Lower lobe of right lung (tissue), 2 donors: ENCODE measurements at regions not wholly inside any gene's neighbourhood (a gene's known extent, or its start where the extent isn't known, plus 50 kb on each side); places are given as distances from the start of the nearest gene placed in this dataset.

ENCODE experiments used
- ATAC-seq, 2 donors: fragments of 200-7000 bp; cut with Tn5 transposase; one replicate each; pipeline ENCODE4 v1.9.1; 2020 to 2022; ENCODE audit warnings: mild to moderate bottlenecking in 2 of 2, moderate library complexity in 2 of 2
- DNase-seq: peaks from one replicate; pipeline ENCODE4 v3.0.0-alpha.2; 2020
- H3K27ac ChIP-seq: fragments of 200-600 bp; one replicate; pipeline ENCODE4 v1.8.0; 2022
- H3K27me3 ChIP-seq: fragments of 200-600 bp; one replicate; pipeline ENCODE4 v1.8.0; 2022; ENCODE audit warnings: low read depth
- H3K36me3 ChIP-seq: fragments of 200-600 bp; one replicate; pipeline ENCODE4 v1.8.0; 2022; ENCODE audit warnings: mild to moderate bottlenecking
- H3K4me1 ChIP-seq: fragments of 200-600 bp; one replicate; pipeline ENCODE4 v1.8.0; 2022
- H3K4me3 ChIP-seq: fragments of 200-600 bp; one replicate; pipeline ENCODE4 v1.8.0; 2022; ENCODE audit warnings: mild to moderate bottlenecking
- H3K9me3 ChIP-seq: fragments of 200-600 bp; one replicate; pipeline ENCODE4 v1.8.0; 2022
- intact Hi-C: fragments of 100-400 bp; cut with DNase I; formaldehyde crosslinking; loops from one replicate; pipeline ENCODE4 v1.11.0; 2022
- TF ChIP-seq, protein P1 (sequence below): fragments of 200-600 bp; IDR thresholded peaks from one replicate; pipeline ENCODE4 v1.8.0; 2022; ENCODE audit warnings: antibody characterized with exemption, mild to moderate bottlenecking
- donor health status: DM: no; HTN: yes; CAD: no; lungs with severe emphysema.

DNA sequence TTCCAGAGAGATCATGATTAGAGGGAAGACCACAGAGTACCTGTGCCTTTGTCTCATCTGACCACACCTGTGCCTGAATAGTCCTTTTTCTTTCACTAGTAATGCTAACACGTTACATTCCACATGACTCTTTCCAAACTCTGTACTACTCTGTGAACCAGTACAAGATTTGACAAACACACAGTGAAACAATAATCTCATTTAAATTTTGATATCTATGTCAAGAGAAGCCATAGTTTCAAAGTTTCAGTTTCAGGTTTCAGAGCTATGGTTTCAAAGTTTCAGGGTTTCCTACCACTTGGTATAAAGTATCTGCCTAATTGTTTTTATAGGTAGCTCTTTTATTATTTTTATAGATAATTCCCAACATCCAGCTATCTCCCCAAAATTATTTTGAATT, 62.0 kb upstream of the PHACTR2 start:
- no peak for DNase-seq
- Histone ChIP-seq H3K36me3 (no peaks in the 10 kb centered on the region), H3K27ac (no peak overlapping the region), H3K4me3 (no peak overlapping the region), H3K27me3 (no peaks in the 10 kb centered on the region), H3K4me1 (peaks cover 8% of the 10 kb centered on the region), H3K9me3 (no peaks in the 10 kb centered on the region)
- TF ChIP-seq, protein P1, sequence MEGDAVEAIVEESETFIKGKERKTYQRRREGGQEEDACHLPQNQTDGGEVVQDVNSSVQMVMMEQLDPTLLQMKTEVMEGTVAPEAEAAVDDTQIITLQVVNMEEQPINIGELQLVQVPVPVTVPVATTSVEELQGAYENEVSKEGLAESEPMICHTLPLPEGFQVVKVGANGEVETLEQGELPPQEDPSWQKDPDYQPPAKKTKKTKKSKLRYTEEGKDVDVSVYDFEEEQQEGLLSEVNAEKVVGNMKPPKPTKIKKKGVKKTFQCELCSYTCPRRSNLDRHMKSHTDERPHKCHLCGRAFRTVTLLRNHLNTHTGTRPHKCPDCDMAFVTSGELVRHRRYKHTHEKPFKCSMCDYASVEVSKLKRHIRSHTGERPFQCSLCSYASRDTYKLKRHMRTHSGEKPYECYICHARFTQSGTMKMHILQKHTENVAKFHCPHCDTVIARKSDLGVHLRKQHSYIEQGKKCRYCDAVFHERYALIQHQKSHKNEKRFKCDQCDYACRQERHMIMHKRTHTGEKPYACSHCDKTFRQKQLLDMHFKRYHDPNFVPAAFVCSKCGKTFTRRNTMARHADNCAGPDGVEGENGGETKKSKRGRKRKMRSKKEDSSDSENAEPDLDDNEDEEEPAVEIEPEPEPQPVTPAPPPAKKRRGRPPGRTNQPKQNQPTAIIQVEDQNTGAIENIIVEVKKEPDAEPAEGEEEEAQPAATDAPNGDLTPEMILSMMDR, result no peak
- intact Hi-C loops, result no loop called here
- no peak for ATAC-seq

DNA sequence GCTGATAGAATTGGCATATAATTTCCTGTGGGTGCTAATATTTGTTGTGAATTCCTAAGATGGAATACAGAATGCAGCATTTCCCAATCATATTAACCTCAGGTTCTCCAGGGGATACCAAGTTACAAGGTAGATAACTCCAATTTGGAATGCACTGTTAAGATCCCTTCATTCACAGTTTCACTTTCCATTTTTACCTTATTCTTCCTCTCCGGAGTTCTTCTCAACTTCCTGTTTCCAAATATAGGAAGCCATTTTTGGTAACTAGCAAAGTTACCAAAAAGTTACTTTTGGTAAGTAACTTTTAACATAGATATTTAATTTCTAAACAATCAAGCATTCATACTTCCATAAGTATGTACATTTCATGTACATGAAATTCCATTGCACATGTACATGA, 63.5 kb upstream of the PHACTR2 start:
- no peaks in the 10 kb centered on the region for H3K27me3 ChIP-seq
- intact Hi-C loops, result no loop called here
- TF ChIP-seq, protein P1, result no peak
- no peak for DNase-seq
- H3K4me3 ChIP-seq, result peak overlapping the region; percentile 9
- H3K36me3 ChIP-seq, result no peaks in the 10 kb centered on the region
- H3K9me3 ChIP-seq, result no peaks in the 10 kb centered on the region
- no peak overlapping the region for H3K27ac ChIP-seq
- no peaks in the 10 kb centered on the region for H3K4me1 ChIP-seq
- no peak for ATAC-seq

DNA sequence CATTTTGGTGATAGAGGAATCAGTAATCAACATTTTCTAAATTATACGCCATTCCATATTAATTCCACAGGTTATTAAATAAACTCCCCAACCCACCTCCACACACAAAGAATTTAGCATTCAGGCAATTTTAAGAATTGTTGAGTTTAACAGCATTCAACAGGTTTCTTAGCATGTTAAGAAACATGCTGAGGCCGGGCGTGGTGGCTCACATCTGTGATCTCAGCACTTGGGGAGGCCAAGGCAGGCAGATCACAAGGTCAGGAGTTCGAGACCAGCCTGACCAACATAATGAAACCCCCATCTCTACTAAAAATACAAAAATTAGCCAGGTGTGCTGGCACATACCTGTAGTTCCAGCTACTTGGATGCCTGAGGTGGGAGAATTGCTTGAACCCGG, 64.0 kb upstream of the PHACTR2 start:
- intact Hi-C loops, result no loop called here
- Histone ChIP-seq H3K27me3 (no peaks in the 10 kb centered on the region), H3K27ac (no peak overlapping the region), H3K9me3 (no peaks in the 10 kb centered on the region), H3K4me1 (no peaks in the 10 kb centered on the region), H3K36me3 (no peaks in the 10 kb centered on the region), H3K4me3 (peak overlapping the region; percentile 9)
- DNase-seq, result no peak
- TF ChIP-seq, protein P1, result no peak
- no peak for ATAC-seq

DNA sequence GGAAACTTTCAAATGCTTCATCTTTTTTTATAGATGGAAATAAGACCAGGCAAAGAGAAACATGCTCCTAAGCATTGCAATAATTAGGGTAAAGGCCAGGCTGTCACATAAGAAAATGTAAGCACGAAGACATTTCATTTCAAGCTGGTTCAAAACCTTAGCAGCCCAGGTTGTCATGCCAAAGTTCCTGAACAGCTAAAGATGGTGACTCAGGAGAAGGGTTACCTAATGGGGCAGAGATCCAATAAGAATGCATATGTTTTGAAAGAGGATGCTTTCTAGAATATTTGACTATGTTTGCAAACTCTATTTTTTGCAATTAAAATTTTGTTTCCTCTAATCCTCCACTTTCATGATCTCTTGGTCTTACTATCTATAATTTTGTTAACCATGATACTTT, 65.6 kb upstream of the PHACTR2 start:
- H3K9me3 ChIP-seq, result no peaks in the 10 kb centered on the region
- no peaks in the 10 kb centered on the region for H3K36me3 ChIP-seq
- H3K27me3 ChIP-seq, result no peaks in the 10 kb centered on the region
- peaks cover 11% of the 10 kb centered on the region for H3K4me1 ChIP-seq
- TF ChIP-seq, protein P1, result no peak
- DNase-seq, result no peak
- ATAC-seq, result no peak
- H3K27ac ChIP-seq, result no peak overlapping the region
- H3K4me3 ChIP-seq, result no peak overlapping the region
- intact Hi-C loops, result no loop called here

DNA sequence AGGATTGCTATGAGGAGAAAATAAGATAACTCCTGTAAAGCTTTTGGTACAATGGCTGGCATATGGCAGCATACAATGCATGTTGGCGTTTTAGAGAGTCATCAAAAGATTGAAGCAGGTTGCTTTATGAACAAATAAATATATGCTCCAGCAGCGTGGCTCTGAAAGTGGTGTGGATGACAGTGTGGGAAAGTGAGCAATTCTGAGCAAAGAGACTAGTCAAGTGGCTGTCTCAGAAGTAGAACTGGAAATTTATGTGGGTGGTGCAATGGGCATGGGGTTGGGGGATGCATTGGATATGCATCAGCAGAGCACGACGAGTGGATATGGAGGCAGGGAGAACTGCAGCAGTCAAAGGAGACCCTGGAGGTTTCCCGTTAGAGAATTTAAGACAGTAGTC, 66.2 kb upstream of the PHACTR2 start:
- TF ChIP-seq, protein P1, result no peak
- no peak for DNase-seq
- H3K36me3 ChIP-seq, result no peaks in the 10 kb centered on the region
- peaks cover 11% of the 10 kb centered on the region for H3K4me1 ChIP-seq
- no peaks in the 10 kb centered on the region for H3K9me3 ChIP-seq
- no peak overlapping the region for H3K4me3 ChIP-seq
- ATAC-seq, result no peak
- no peak overlapping the region for H3K27ac ChIP-seq
- H3K27me3 ChIP-seq, result no peaks in the 10 kb centered on the region
- intact Hi-C loops, result no loop called here

DNA sequence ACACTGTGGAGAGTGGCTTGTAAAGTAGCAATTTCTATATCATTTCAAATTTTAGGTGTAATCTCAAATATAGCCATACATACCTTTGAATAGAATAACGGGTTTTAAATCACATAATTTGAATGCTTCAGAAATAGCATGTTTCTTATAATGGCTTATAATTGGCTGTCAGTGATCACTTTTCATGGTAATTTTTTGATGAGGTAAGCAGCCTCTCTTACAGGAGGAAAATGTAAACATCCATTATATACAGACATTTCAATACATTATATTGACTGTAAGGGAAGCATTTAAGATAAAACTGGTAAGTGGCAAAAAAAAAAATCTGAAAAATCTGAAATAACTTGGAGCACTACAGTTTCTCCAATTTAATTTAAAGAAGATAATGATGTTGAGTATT, 67.8 kb upstream of the PHACTR2 start:
- ATAC-seq, result no peak

More for the DNA sequence above, 67.8 kb upstream of the PHACTR2 start:
- Histone ChIP-seq H3K9me3 (no peaks in the 10 kb centered on the region), H3K27ac (no peak overlapping the region), H3K4me1 (peaks cover 11% of the 10 kb centered on the region), H3K27me3 (no peaks in the 10 kb centered on the region), H3K36me3 (no peaks in the 10 kb centered on the region), H3K4me3 (no peak overlapping the region)
- DNase-seq, result no peak
- intact Hi-C loops, result no loop called here
- TF ChIP-seq, protein P1, result no peak
